ENCODE measurements at regions not wholly inside any gene's neighbourhood (a gene's known extent, or its start where the extent isn't known, plus 50 kb on each side); places are given as distances from the start of the nearest gene placed in this dataset.

- Histone ChIP-seq H3K36me3 (no peaks in the 10 kb centered on the region), H3K27me3 (no peaks in the 10 kb centered on the region), H3K27ac (no peak overlapping the region), H3K4me3 (no peak overlapping the region), H3K9me3 (no peaks in the 10 kb centered on the region), H3K4me1 (no peaks in the 10 kb centered on the region)
- no peak for DNase-seq
- no peak for TF ChIP-seq CTCF (IDR thresholded peaks at IDR 0.05)
- no peak for TF ChIP-seq POLR2A (IDR thresholded peaks at IDR 0.05)
These were observed 204.1 kb upstream of the CYRIA start for GRCh38 chr2:16869711-16870110.

GRCh38 chr2:16862471-16862870 is 196.8 kb upstream of the CYRIA start:
- TF ChIP-seq POLR2A (IDR thresholded peaks at IDR 0.05) (no peak), CTCF (IDR thresholded peaks at IDR 0.05) (no peak)
- Histone ChIP-seq H3K36me3 (no peaks in the 10 kb centered on the region), H3K9me3 (no peaks in the 10 kb centered on the region), H3K4me1 (no peaks in the 10 kb centered on the region), H3K27me3 (no peaks in the 10 kb centered on the region), H3K4me3 (no peak overlapping the region), H3K27ac (no peak overlapping the region)
- no peak for DNase-seq

GRCh38 chr2:16861530-16861929 is 195.9 kb upstream of the CYRIA start:
- Histone ChIP-seq H3K9me3 (no peaks in the 10 kb centered on the region), H3K36me3 (no peaks in the 10 kb centered on the region), H3K27ac (no peak overlapping the region), H3K27me3 (no peaks in the 10 kb centered on the region), H3K4me1 (no peaks in the 10 kb centered on the region), H3K4me3 (no peak overlapping the region)
- TF ChIP-seq CTCF (IDR thresholded peaks at IDR 0.05) (no peak), POLR2A (IDR thresholded peaks at IDR 0.05) (no peak)
- no peak for DNase-seq

- H3K27me3 ChIP-seq = no peaks in the 10 kb centered on the region
- H3K4me1 ChIP-seq = no peaks in the 10 kb centered on the region
- no peaks in the 10 kb centered on the region for H3K9me3 ChIP-seq
- TF ChIP-seq POLR2A (IDR thresholded peaks at IDR 0.05) = no peak
- no peak for TF ChIP-seq CTCF (IDR thresholded peaks at IDR 0.05)
- no peak for DNase-seq
- H3K4me3 ChIP-seq = no peak overlapping the region
- no peak overlapping the region for H3K27ac ChIP-seq
- no peaks in the 10 kb centered on the region for H3K36me3 ChIP-seq
These were observed 195.5 kb upstream of the CYRIA start for GRCh38 chr2:16861111-16861510.

- H3K27ac ChIP-seq = no peak overlapping the region
- H3K4me1 ChIP-seq = no peaks in the 10 kb centered on the region
- H3K4me3 ChIP-seq = no peak overlapping the region
- TF ChIP-seq POLR2A (IDR thresholded peaks at IDR 0.05) (no peak), CTCF (IDR thresholded peaks at IDR 0.05) (no peak)
- no peak for DNase-seq
- no peaks in the 10 kb centered on the region for H3K36me3 ChIP-seq
- no peaks in the 10 kb centered on the region for H3K9me3 ChIP-seq
- H3K27me3 ChIP-seq = no peaks in the 10 kb centered on the region
These were observed 195.0 kb upstream of the CYRIA start for GRCh38 chr2:16860627-16861026.

GRCh38 chr2:16855183-16855582 is 189.5 kb upstream of the CYRIA start:
- Histone ChIP-seq H3K36me3 (no peaks in the 10 kb centered on the region), H3K9me3 (no peaks in the 10 kb centered on the region), H3K27ac (no peak overlapping the region), H3K27me3 (no peaks in the 10 kb centered on the region), H3K4me3 (no peak overlapping the region), H3K4me1 (no peaks in the 10 kb centered on the region)
- DNase-seq = no peak
- TF ChIP-seq CTCF (IDR thresholded peaks at IDR 0.05) (no peak), POLR2A (IDR thresholded peaks at IDR 0.05) (no peak)
